ENCODE measurements at regions not wholly inside any gene's neighbourhood (a gene's known extent, or its start where the extent isn't known, plus 50 kb on each side); places are given as distances from the start of the nearest gene placed in this dataset.

DNA sequence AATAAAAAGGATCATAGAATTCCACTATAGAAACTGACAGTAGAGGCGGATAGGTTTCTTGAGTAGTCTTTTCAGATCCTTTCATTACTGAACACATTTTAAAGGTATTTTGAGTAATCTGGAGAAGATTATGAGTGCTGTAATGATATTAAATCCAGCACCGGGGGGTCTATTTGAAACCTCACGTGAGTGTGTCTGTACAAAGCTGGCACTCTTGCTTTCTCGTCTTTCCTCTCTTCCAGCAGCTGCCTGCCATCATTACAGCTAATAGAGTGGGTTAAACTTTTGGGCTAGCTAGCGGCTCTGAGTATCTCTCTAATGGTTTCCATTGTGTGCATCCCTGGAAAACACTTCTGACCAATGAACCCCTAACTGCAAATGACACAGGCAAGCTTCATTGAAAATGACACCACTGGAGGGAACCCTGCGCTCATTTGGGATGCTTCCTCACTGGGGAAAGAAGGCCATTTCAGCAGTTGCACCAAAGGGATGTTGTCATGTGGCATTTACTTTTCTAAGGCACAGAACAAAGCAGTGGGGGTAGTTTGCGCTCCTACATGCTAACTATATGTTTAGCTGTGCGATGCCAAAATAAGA lies 101.0 kb downstream of the HRH4 start:
- no peak for DNase-seq (ENCODE audit: low read depth in 2 of 2, low spot score in 1 of 2)

DNA sequence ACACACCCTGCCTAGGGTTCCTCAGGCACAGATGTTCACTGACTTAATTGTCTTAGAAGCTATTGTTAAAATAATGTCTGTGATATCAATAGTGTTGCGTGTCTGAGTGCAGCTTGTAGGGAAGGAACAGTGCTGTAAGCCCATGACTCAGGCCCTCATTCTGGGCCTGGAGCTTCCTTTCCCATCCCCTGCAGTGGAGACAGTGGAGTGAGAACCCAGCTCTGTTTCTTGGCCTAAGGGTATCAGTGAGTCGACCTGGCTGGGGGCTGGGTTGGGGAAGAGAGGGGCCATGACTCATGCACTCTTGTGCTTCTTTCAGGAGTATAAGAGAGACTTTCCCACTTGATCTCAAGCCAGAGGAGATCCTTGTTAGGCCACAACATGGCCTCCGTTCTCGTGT lies 106.8 kb downstream of the HRH4 start:
- DNase-seq (ENCODE audit: low read depth in 2 of 2, low spot score in 1 of 2) = no peak

DNA sequence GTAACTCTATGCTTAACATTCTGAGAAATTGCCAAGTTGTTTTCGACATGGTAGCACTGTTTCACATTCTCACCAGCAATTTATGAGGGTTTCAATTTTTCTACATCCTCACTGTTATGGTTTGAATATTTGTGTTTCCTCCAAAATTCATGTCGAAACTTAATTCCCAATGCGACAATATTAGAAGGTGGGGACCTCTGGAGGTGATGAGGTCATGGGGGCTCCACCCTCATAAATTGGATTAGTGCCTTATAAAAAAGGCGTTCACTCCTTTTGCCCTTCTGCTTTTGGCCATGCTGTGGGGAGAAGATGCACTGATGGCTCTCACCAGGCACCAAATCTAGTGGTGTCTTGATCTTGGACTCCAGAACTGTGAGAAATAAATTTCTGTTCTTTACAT lies 110.3 kb downstream of the HRH4 start:
- DNase-seq (ENCODE audit: low read depth in 2 of 2, low spot score in 1 of 2) = no peak

DNA sequence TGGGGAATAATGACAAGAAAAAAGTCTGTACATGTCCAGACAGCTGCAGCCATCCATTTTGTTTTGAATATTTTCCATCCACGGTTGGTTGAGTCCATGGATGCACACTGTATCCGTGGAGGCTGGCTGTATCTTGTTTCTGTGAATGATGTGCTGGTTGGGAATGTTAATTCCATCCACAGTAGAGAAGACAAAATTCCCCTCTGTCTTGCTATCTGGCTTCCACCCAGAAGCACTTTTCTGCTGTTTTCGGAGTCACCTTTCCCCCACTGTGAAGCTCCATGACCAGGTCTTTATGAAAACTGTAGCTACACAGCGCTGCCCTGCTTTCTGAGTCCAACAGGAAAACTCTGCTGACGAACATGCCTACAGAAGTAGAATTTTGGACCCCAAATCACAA lies 122.3 kb downstream of the HRH4 start:
- DNase-seq (ENCODE audit: low read depth in 2 of 2, low spot score in 1 of 2) = no peak

DNA sequence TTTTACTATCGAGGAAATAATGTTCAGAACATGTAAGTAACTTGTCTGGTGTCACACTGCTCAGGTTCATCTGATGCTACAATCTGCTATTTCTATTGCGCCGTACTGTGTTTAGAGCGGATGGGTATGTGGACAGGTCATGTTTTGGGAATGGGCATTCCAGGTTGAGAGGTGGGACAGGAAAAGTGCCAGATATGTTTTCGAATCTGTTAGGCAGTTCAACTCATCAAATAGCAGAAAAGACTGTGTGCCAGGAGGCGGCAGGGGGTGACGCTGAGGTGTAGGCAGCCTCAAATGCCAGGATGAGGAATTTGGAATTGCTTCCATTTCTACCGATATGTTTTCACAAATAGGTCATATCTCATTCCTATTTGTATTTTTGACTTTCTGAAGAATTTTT lies 123.8 kb downstream of the HRH4 start:
- no peak for DNase-seq (ENCODE audit: low read depth in 2 of 2, low spot score in 1 of 2)

DNA sequence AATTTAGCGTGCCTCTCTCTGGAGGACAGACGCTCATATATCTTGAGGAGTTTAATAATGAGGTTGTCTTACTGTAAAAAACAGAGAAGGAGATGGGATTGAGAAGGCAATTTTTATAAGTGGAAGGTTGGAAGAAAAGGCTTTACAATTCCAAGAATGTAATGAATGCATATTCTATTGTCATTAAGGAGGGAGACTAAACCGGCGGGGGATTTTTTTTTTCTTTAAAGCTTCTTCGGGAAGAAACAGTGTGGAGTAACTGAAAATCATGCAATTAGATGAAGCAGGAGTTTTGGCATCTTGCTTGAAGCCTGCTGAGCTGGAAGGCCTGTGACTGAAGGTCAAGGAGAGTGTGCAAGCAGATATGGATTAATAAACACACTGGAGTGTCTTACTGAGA lies 124.4 kb downstream of the HRH4 start:
- DNase-seq (ENCODE audit: low read depth in 2 of 2, low spot score in 1 of 2) = no peak

DNA sequence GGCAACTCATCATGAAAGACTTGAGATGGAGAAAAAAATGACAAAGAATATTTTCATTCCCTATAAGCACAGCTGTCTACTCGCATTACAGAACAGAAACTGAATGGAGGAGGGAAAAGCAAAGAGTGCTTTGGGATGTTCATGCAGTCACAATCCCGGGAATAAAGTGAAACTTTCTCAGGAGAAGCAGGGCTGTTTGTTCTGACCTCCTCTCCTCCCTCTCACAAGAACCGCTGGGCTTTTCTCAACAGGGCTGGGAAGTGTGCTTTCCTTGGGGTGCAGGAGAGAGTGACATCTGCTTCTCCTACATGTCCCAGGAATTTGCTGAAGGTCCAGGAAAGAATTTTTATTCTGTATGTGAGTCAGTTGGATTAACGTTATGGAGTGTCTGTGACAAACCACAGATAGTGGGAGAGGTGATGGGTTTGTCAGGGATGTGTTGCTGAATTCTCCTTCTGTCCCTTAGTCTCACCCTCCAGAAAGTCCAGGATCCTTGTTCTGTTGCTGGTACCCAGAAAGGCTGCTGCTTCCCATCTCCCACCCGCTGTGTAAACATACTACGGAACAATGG lies 125.6 kb downstream of the HRH4 start:
- DNase-seq (ENCODE audit: low read depth in 2 of 2, low spot score in 1 of 2) = no peak

DNA sequence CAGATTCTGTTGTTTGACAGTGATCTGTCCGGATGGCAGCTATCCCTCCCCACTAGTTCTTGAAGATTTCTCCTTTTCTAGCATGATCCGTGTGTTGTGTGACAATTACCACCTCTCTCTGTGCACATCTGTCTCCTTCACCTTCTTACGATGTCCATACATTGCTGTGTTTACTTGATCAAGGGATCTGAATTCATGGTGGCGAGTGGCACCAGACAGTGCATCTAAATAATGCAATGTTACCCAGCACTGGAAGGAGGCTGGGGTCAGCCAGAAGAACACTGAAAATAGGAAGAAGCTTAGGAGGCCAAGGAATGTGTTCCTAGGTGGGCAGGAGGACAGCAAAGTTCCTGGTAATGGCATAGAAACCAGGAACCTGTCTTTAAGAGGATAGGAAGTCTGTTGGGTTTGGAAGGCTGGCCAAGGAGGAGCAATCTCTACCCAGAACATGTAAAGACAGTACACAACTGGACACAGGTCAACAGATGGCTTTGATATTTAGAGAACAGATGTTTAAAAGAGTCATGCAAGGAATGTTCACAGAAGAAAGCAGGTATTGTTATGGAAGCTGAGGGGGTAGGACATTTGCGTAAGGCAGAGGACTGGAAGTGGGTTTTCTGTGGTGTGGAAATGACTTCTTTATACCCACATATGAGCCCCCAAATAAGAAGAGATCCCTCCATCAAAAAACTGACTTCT lies 126.4 kb downstream of the HRH4 start:
- no peak for DNase-seq (ENCODE audit: low read depth in 2 of 2, low spot score in 1 of 2)

DNA sequence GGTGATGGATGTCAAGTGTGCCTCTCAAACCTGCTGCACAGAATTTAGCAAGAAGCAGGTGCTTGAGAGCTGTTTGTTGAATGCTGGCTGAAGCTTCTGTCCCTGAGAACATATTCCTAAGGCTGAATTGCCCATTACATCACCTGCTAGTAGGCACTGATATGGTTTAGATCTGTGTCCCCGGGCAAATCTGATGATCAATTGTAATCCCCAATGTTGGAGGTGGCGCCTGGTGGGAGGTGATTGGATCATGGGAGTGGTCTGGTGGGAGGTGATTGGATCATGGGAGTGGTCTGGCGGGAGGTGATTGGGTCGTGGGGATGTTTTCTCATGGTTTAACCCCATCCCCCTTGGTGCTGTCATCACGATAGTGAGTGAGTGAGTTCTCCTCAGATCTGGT lies 128.0 kb downstream of the HRH4 start:
- no peak for DNase-seq (ENCODE audit: low read depth in 2 of 2, low spot score in 1 of 2)

DNA sequence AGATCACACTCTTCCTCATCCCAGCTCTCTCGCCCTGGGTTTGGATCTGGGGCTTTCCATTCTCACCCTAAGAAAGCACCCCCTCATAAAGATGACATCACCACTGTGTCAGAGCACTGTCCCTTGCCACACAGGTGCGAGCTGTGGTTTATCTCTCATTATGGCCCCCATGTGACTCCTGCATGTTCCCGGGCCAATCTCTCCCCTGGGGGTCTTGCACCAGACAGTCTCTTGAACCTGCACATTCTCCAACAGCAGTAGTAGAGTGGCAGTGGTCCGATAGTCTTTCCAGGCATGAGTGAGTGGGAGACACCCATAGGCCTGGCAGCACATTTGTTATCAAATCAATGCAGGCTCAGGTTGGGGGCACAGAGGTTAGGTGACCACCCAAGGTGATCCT lies 130.5 kb downstream of the HRH4 start:
- DNase-seq (ENCODE audit: low read depth in 2 of 2, low spot score in 1 of 2) = no peak

DNA sequence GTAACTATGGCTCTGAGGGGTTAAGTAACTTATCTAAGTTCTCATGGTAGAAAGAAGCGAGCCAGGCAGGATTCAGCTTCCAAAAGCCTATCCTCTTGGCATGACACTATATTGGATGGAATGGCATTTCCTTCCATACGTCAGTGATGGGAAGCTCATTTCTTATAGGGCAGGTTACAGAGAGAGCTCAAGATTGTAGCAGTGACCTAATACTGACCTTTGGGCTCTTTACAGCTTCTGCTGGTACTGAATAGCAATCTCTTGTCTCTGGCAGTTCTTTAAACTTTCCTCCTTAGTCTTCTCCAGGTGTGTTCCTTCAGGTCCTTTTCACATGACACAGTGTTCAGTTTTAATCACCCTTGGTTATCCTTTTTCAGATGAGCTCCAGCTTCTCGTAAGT lies 133.0 kb downstream of the HRH4 start:
- DNase-seq (ENCODE audit: low read depth in 2 of 2, low spot score in 1 of 2) = no peak

DNA sequence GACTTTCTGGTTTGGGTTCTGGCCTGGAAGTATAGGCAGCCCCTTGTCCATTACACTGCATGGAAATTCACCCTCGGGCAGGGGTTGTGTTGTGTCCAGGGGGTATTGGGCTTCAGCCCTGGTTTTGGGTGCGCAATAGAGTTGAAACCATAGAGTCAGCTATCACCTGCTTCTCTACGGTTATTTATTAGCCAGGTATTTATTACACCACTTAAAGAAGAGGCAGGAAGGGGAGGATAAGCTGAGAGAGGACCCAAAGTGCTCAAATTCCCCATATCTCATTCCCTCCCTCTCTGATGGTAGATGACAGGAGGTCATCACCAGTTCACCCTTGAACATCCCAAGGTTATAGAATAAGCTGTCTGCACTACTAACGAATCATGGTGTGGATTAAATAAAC lies 133.4 kb downstream of the HRH4 start:
- no peak for DNase-seq (ENCODE audit: low read depth in 2 of 2, low spot score in 1 of 2)

DNA sequence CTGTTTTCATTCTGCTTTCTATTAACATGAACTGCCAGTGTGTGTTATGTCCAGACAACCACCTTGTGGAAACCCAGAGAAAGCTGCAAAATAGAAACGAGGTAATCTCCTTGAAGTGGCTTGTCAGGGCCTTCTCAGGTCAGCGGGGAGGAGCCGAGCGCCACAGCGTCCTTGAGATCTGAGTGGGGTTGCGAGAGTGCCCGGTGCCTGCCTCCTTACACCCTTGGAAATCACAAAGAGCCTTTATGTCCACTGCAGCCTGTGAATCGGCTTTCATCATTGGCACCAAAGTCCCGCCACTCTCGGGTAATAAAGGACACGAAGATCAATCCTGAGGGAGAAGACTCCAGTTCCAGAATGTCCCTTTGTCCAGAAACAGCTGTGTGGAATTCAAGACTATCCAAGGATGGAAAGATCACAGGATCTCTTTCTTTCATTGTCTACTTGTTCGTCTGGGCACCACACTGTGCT lies 135.2 kb downstream of the HRH4 start:
- no peak for DNase-seq (ENCODE audit: low read depth in 2 of 2, low spot score in 1 of 2)

DNA sequence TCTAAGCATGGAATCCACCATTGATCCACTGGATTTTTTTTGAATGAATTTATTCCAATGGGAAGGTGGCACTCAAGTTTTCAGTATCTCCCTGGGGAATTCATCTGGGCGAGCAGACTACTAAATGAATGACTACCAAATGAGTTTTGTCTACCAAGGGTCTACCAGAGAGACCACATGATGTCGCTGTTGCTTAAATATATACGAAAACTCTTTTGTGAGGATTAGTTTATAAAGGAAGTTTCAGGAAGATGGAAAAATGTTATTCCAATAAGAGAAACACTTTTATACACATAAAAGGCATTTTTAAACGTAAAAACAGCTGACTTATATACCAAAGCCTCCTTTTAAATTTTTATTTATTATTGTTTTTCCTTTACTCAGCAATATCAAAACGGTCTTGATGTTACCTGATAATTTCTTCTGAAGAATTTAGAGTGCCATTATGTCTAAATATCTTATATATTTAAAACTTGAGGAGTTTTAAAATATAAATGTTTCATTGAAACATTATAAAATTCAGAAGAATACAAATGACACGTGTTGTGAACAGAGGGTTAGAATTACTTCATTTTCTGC lies 139.7 kb downstream of the HRH4 start:
- DNase-seq (ENCODE audit: low read depth in 2 of 2, low spot score in 1 of 2) = no peak

DNA sequence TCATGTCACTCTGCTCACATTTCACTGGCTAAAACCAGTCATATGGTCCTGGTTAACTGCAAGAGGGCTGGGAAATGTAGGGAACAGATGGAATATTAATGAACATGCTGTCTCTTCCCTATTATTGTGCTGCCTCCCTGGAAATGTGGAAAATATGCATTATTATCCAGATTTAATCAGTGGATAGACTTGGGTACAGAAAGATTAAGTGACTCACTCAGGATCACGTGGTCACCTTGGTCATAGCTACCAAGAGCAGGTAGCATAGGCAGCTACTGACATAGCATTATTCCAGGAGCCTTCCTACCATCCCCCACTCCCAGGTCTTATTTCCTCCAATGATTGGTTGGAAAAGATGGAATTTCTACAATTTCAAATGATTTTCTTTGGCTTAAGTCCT lies 141.1 kb downstream of the HRH4 start:
- no peak for DNase-seq (ENCODE audit: low read depth in 2 of 2, low spot score in 1 of 2)

DNA sequence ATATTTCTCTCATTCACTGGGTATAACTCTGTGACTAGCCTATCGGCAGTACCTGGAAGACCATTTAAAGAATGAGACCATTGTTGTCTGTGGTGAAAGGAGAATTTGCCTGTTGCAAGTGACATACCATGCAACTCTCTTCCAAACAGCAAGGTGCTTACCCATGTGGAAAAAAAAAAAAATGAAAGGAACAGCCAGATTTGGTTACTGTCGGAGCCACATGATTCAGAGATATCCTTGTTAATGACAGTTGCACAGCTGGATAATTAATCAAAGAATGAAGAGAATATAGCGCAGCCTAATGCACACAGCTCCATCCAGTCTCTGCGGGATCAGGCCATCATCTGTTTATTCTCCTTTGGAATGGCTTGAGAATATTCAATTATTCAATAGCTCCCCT lies 141.8 kb downstream of the HRH4 start:
- no peak for DNase-seq (ENCODE audit: low read depth in 2 of 2, low spot score in 1 of 2)

DNA sequence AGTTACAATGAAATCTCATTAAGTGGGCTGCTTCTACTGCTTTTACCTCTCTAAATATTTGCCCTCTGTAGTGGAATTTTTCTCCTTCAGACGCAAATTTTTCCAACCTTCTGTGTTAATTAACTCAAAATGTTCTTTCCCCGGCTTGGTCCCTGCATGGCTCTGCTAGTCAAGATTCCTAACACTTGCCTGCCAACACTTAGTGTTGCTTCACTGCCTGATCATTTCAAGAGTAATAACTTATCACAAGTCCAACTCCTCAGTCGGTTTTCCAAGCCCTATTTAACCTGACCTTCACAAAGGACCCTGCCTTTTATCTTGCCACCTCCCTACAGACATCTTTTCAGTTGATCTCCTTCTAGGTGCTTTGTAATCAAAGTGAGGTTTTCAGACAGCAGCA lies 142.7 kb downstream of the HRH4 start:
- DNase-seq (ENCODE audit: low read depth in 2 of 2, low spot score in 1 of 2) = no peak

DNA sequence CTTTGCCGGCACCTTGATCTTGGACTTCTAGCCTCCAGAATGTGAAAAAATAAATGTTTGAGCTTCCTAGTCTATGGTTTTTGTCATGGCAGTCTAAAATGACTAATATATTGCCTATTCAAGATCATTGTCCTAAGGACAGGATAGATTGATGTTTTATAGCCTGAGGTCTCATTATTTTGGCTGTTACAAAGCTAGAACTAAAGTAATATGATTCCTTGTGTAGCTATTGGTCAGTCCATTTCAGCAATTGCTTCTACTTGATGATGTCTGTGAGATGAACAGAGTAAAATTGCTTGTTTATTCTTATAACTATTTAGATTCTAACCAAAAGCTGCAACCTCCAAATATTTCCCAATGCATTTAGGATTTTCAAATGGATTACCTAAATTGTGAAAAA lies 145.0 kb downstream of the HRH4 start:
- no peak for DNase-seq (ENCODE audit: low read depth in 2 of 2, low spot score in 1 of 2)

DNA sequence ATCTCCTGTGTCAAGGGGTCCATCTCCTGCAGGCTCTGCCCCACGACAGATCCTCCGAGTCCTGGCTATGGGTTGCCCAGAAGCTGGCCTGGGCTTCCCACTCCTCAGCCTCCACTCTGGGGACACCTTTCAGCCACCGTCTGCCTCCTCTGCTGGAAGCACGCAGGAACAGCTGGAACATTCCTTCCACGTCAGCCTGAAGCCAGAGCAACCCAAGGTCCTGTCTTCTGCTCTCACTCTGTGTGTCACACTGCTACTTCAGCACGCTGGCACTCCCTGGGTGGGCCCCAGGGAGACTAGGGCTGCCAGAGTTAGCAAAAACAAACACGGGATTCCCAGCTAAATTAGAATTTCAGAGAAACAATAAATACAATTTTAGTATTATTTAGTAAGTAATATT lies 148.8 kb downstream of the HRH4 start:
- no peak for DNase-seq (ENCODE audit: low read depth in 2 of 2, low spot score in 1 of 2)

DNA sequence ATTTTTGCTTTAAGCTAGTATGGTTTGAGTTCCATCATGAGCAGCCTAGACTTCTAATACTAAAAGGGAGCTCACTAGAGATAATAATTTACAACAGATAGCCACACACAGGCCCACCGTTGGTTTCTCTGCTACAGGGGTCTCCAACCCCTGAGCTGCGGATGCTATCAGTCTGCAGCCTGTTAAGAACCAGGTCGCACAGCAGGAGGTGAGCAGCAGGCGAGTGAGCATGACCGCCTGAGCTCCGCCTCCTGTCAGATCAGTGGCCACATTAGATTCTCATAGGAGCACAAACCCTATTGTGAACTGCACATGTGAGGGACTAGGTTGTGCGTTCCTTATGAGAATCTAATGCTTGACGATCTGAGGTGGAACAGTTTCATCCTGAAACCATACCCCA lies 150.6 kb downstream of the HRH4 start:
- no peak for DNase-seq (ENCODE audit: low read depth in 2 of 2, low spot score in 1 of 2)

DNA sequence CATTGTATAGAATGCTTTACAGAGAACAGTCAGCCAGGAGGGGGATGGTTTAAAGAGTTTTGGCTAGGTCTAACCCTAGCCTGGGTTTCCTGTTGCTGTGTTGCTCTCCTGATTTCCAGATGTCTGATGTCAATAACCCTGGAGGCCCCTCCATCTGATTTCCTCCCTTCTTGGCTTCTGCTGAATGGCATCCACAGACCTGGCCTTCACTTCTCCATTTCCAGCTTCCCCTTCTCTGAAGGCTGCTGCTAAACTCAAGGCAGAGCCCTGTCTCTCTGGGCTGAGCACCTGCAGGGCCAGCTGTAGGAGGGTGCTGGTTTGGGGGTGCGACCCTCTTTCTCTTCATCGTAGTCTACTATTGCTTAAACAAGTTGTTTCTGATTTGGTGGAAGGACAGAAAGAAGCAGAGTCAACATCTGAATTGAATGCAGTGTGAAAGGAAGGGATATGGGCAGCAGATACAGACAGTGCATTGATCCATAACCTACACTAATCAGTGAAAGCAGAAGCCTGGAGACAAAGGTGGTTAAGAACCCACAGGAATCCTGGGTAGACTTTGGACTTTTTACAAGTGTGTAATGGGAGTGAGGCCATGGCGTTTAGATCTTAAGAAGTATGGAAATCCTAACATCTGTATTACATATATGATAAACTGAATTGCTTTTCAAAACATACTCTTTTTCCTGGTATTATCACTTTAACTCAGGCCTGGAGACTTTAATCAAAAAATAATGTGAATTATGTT lies 153.6 kb downstream of the HRH4 start:
- no peak for DNase-seq (ENCODE audit: low read depth in 2 of 2, low spot score in 1 of 2)

DNA sequence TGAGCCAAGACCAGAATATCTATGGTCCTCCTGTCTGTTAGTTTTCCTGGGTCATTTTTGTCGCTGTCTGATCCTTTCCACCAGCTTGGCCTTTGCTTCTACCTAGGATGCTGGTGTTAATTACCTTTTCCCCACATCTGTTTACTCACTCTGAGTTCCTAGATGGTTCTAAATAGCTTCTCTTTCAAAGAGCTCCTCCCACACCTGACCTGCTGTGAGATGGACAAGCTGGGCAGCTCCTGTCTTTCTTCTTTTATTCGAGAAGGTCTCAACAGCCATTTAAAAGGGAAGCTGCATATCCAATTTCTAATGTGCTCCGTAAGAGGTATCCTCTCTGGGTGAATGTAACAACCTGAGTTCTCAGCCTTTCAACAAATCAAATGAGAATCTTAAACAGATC lies 156.2 kb downstream of the HRH4 start:
- DNase-seq (ENCODE audit: low read depth in 2 of 2, low spot score in 1 of 2) = no peak

Measured in stimulated activated CD8-positive, alpha-beta memory T cell treated with anti-CD3 and anti-CD28 coated beads, Interleukin-4, amount 100 ng/mL, for 1 hour (primary cell).